GM12864 (cell line): ENCODE measurements at regions not wholly inside any gene's neighbourhood (a gene's known extent, or its start where the extent isn't known, plus 50 kb on each side); places are given as distances from the start of the nearest gene placed in this dataset.

ENCODE experiments used
- DNase-seq: peaks from one replicate; pipeline ENCODE4 v3.0.0-alpha.2; 2011; ENCODE audit warnings: low read depth
- H3K4me3 ChIP-seq: 2 replicates; pipeline ENCODE4 v1.5.1; 2011; ENCODE audit warnings: mild to moderate bottlenecking, low read depth, low read length, control low read depth
- TF ChIP-seq, protein P1 (sequence below): IDR thresholded peaks from 2 replicates; pipeline ENCODE4 v1.5.1; 2011; ENCODE audit warnings: low read depth, mild to moderate bottlenecking, moderate library complexity, low read length, control low read depth, inconsistent platforms; ENCODE audit errors: missing control alignments

DNA sequence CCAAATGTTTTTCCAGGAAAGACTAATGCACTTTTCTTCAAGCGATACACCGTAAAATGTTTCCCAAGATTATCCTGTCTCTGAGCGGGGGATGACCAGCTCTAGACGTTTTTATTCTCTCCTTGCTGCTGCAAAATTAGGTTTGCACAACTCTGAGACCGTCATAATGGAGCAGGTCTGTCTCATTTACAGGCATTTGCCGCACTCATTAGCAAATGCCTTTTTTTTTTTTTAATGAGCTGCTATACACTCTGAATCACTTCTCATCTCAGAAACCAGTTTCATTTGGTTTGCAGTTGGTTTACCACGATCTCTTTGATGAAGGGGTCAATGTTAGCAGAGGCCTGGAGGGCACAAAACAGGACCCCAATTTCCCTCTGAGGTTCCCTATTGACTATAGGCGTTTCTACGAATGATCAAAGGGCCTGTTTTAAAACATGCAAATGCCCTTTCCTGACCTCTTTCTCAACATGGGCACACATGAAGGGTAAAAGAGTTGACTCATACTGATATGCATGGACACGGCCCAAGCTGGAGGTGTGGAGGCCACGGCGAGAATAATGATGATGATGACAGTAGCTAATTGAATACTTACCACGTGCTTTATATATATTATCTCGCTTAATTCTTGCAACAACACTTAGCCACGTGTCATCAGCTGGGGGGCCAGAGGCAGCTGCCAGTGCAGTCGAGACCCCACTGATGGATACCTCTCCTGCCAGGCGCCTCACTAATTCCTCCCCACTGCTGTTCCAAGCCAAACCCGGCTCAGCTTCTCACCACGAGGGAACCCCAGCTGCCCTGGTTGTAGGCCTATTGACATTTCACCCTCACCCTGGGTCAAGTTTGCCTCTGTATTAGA is 89.9 kb upstream of the PTCH1 start:
- no peak for DNase-seq
- TF ChIP-seq, protein P1, sequence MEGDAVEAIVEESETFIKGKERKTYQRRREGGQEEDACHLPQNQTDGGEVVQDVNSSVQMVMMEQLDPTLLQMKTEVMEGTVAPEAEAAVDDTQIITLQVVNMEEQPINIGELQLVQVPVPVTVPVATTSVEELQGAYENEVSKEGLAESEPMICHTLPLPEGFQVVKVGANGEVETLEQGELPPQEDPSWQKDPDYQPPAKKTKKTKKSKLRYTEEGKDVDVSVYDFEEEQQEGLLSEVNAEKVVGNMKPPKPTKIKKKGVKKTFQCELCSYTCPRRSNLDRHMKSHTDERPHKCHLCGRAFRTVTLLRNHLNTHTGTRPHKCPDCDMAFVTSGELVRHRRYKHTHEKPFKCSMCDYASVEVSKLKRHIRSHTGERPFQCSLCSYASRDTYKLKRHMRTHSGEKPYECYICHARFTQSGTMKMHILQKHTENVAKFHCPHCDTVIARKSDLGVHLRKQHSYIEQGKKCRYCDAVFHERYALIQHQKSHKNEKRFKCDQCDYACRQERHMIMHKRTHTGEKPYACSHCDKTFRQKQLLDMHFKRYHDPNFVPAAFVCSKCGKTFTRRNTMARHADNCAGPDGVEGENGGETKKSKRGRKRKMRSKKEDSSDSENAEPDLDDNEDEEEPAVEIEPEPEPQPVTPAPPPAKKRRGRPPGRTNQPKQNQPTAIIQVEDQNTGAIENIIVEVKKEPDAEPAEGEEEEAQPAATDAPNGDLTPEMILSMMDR: no peak
- no peak overlapping the region for H3K4me3 ChIP-seq

DNA sequence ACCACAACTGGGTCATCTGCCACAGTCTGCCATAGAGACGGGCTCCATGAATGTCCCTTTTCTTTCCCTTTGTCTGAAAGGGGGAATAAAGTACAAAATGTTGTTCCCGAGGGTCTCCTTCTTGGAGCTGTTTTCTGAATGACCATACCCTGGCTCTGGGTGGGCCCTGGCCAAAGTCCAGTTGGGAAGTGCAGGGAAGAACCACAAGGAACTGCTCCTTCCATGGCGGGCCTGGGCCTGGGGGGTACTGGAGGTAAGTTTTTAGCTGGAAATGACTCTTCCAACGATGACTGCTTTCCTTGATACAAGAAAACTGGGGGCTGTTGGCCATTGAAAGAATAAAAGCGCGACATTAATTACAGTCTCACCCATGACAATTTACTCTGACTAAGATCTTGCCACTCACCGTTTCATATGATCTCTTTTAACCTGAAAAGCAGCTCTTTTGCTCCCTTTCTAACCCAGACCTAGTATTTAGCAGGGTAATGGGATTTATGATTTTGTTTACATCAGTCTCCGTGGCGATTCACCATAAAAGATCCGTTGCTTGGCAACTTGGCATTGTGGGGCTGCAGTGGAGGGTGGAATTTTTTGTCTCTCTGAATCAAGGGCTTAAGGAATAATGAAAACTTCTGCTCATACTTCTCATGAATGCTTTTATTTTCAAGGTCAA is 89.2 kb upstream of the PTCH1 start:
- no peak overlapping the region for H3K4me3 ChIP-seq
- TF ChIP-seq, protein P1: no peak
- no peak for DNase-seq

DNA sequence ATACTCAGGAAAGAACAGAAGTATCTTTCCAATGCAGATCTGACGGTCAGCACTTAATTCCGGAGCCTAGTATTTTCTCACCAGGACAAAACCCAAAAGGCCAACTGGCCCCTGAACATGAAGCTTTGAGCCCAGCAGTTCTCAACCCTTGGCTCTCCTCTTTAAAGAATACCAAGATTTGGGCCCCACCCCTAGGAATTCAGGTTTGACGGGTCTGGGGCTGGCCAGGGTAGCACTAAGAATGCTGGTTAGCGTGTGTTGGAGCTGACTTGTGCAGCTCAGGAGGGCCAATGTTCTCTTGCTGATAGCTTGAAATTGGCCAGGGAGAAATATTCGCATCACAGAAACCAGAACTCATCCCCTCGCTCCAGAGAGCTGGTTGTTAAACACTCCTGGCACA is 88.3 kb upstream of the PTCH1 start:
- DNase-seq: no peak
- TF ChIP-seq, protein P1: no peak
- H3K4me3 ChIP-seq: no peak overlapping the region

DNA sequence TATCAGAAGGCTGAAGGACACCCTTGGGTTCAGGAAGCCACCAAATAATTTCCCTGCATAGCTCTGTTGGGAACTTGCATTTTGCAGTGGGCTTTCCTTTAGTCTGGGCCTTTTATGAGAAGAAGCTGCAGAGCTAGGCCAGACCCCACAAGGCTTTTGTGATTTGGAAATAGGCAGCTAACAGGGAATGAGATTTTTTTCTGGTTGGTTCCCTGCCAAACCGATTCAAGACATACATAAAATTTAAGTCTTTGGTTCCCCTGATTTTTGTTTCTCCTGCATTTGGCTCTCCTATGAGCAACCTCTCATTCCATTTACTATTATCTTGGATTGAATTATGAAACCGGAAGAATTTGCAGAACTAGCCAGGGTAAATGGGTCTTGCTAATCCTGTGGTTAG is 81.5 kb upstream of the PTCH1 start:
- TF ChIP-seq, protein P1: no peak
- no peak for DNase-seq

DNA sequence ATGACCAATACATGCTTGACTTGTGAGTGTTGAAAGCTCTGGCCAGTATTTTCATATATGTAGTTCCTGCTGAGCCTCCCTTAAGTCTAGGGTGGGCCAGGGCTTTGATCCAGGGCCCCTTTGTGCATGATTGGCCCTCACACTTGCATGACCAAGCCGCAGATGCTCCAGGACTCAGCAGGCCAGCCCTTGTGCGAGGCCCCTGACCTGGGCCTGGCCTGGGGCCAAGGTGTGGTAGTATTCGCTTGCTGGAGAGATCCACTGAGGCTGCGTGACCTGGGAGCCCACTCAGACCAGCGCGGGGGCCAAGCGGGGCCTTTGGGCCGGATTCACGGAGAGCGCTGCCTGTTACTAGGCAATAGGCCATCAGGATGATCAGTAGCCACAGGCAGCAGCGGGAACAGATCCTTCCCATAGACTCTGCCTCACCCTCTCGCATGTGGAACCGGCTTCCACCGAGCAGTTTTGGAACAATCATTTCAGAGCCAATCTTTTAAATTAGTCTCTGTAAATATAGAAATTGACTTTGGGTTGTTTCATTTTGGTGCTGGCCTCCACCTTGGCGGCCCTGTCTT is 79.0 kb upstream of the PTCH1 start:
- TF ChIP-seq, protein P1: no peak
- H3K4me3 ChIP-seq: no peak overlapping the region
- no peak for DNase-seq

More for the DNA sequence above, 81.5 kb upstream of the PTCH1 start:
- H3K4me3 ChIP-seq: no peak overlapping the region

DNA sequence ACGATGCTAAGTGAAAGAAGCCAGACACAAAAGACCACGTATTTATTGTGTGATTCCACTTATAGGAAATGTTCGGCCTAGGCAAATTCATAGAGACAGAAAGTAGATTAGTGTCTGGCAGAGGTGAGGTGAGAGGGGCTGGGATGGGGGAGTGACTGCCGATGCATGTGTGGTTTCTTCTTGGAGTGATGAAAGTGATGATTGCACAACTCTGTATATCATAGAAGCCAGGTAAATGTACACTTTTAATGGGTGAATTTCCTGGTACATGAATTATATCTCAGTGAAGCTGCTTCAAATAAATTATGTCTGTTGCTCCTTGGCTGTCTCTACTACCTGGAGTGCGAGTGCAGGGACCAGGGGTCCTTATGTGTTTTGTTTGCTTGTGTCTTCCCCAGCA is 76.2 kb upstream of the PTCH1 start:
- no peak overlapping the region for H3K4me3 ChIP-seq
- TF ChIP-seq, protein P1: no peak
- no peak for DNase-seq
